ENCODE measurements at regions not wholly inside any gene's neighbourhood (a gene's known extent, or its start where the extent isn't known, plus 50 kb on each side); places are given as distances from the start of the nearest gene placed in this dataset.

DNA sequence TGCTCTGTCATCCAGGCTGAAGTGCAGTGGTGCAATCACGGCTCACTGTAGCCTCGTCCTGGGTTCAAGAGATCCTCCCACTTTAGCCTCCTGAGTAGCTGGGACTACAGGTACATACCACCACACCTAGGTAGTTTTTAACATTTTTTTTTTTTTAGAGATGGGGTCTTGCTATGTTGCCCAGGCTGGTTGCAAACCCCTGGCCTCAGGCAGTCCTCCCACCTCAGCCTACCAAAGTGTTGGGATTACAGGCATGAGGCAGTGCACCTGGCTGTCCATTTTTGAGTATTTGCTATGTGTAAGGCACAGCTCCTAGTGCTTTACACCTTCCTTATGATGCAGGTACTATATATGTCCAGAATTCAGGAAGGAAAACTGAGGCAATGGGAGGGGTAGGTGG is 138.8 kb upstream of the ZNF536 start:
- BruUV-seq (replicated peaks), result no TSS peak
- Histone ChIP-seq H3K27me3 (replicated peaks; ENCODE audit: insufficient read depth, low read depth, low read length, poor library complexity) (peaks cover 28% of the 10 kb centered on the region), H3K9me3 (ENCODE audit: low read depth, low read length, poor library complexity, severe bottlenecking) (no peaks in the 10 kb centered on the region), H3K36me3 (ENCODE audit: insufficient read depth, low read length, poor library complexity, severe bottlenecking) (no peaks in the 10 kb centered on the region), H3K4me1 (ENCODE audit: insufficient read depth, low read length, poor library complexity, severe bottlenecking) (peaks cover under 1% of the 10 kb centered on the region), H3K27ac (ENCODE audit: low read depth, low read length, poor library complexity, severe bottlenecking) (no peak overlapping the region), H3K4me3 (ENCODE audit: low read depth, low read length, poor library complexity, severe bottlenecking) (no peak overlapping the region)
- POLR2A ChIA-PET (ENCODE audit: low non-redundant PET), result no interaction called here
- DNase-seq (ENCODE audit: low spot score), result no peak
- no peak for TF ChIP-seq EZH2 (IDR thresholded peaks at IDR 0.05; ENCODE audit: borderline replicate concordance, low read depth, low read length, poor library complexity, severe bottlenecking)
- TF ChIP-seq, protein P1, sequence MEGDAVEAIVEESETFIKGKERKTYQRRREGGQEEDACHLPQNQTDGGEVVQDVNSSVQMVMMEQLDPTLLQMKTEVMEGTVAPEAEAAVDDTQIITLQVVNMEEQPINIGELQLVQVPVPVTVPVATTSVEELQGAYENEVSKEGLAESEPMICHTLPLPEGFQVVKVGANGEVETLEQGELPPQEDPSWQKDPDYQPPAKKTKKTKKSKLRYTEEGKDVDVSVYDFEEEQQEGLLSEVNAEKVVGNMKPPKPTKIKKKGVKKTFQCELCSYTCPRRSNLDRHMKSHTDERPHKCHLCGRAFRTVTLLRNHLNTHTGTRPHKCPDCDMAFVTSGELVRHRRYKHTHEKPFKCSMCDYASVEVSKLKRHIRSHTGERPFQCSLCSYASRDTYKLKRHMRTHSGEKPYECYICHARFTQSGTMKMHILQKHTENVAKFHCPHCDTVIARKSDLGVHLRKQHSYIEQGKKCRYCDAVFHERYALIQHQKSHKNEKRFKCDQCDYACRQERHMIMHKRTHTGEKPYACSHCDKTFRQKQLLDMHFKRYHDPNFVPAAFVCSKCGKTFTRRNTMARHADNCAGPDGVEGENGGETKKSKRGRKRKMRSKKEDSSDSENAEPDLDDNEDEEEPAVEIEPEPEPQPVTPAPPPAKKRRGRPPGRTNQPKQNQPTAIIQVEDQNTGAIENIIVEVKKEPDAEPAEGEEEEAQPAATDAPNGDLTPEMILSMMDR (conservative IDR thresholded peaks at IDR 0.05; ENCODE audit: low read depth, low read length), result no peak
- intact Hi-C loops (cut with micrococcal nuclease; ENCODE audit: unreplicated experiment), result no loop called here
- CTCF ChIA-PET, result no interaction called here

GRCh38 chr19:30235946-30236345 is 136.2 kb upstream of the ZNF536 start:
- BruUV-seq (replicated peaks), result no TSS peak
- no peak overlapping the region for H3K4me3 ChIP-seq (ENCODE audit: low read depth, low read length, poor library complexity, severe bottlenecking)
- POLR2A ChIA-PET (ENCODE audit: low non-redundant PET), result no interaction called here
- peaks cover 7% of the 10 kb centered on the region for H3K27me3 ChIP-seq (replicated peaks; ENCODE audit: insufficient read depth, low read depth, low read length, poor library complexity)
- H3K9me3 ChIP-seq (ENCODE audit: low read depth, low read length, poor library complexity, severe bottlenecking), result no peaks in the 10 kb centered on the region
- no peak for DNase-seq (ENCODE audit: low spot score)
- H3K36me3 ChIP-seq (ENCODE audit: insufficient read depth, low read length, poor library complexity, severe bottlenecking), result no peaks in the 10 kb centered on the region
- no peak for TF ChIP-seq EZH2 (IDR thresholded peaks at IDR 0.05; ENCODE audit: borderline replicate concordance, low read depth, low read length, poor library complexity, severe bottlenecking)
- TF ChIP-seq, protein P1 (conservative IDR thresholded peaks at IDR 0.05; ENCODE audit: low read depth, low read length), result no peak
- intact Hi-C loops (cut with micrococcal nuclease; ENCODE audit: unreplicated experiment), result no loop called here
- H3K4me1 ChIP-seq (ENCODE audit: insufficient read depth, low read length, poor library complexity, severe bottlenecking), result no peaks in the 10 kb centered on the region
- H3K27ac ChIP-seq (ENCODE audit: low read depth, low read length, poor library complexity, severe bottlenecking), result no peak overlapping the region
- CTCF ChIA-PET, result no interaction called here

DNA sequence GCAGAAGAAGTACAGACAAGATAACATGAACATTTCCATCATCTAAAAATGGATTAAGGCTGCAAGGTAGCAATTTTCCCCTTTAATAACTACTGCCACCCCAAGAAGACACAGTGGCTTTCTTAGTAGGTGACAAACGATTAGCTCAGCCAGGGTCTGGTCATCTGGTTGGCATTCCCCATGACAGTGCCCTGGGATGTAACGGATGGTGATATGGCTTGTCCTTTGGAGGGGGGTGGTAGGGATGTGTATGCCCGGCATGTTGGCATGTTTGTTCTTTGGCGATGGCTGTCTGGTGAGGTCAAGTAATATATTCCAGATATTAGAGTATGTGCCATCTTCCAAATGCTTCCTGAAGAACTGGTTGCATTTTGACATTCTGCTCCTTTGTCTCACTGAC is 135.6 kb upstream of the ZNF536 start:
- H3K27me3 ChIP-seq (replicated peaks; ENCODE audit: insufficient read depth, low read depth, low read length, poor library complexity), result peaks cover 4% of the 10 kb centered on the region
- no peaks in the 10 kb centered on the region for H3K4me1 ChIP-seq (ENCODE audit: insufficient read depth, low read length, poor library complexity, severe bottlenecking)
- ChIA-PET CTCF (no interaction called here), POLR2A (ENCODE audit: low non-redundant PET) (no interaction called here)
- intact Hi-C loops (cut with micrococcal nuclease; ENCODE audit: unreplicated experiment), result no loop called here
- BruUV-seq (replicated peaks), result no TSS peak
- no peaks in the 10 kb centered on the region for H3K36me3 ChIP-seq (ENCODE audit: insufficient read depth, low read length, poor library complexity, severe bottlenecking)
- H3K27ac ChIP-seq (ENCODE audit: low read depth, low read length, poor library complexity, severe bottlenecking), result no peak overlapping the region
- no peak overlapping the region for H3K4me3 ChIP-seq (ENCODE audit: low read depth, low read length, poor library complexity, severe bottlenecking)
- DNase-seq (ENCODE audit: low spot score), result no peak
- no peaks in the 10 kb centered on the region for H3K9me3 ChIP-seq (ENCODE audit: low read depth, low read length, poor library complexity, severe bottlenecking)
- TF ChIP-seq, protein P1 (conservative IDR thresholded peaks at IDR 0.05; ENCODE audit: low read depth, low read length), result no peak
- no peak for TF ChIP-seq EZH2 (IDR thresholded peaks at IDR 0.05; ENCODE audit: borderline replicate concordance, low read depth, low read length, poor library complexity, severe bottlenecking)
